IMR-90 (cell line): ENCODE measurements at regions not wholly inside any gene's neighbourhood (a gene's known extent, or its start where the extent isn't known, plus 50 kb on each side); places are given as distances from the start of the nearest gene placed in this dataset.

Source experiments
- ATAC-seq: fragments of 200-7000 bp; cut with Tn5 transposase; 2 replicates; pipeline ENCODE4 v1.9.1; 2020; ENCODE audit warnings: low read depth, mild to moderate bottlenecking, moderate library complexity
- BruUV-seq: library from RNA; stranded (reverse); fragments of 400-500 nt; replicated peaks from 2 replicates; lab custom pipeline; 2021; lab: Mats Ljungman, UMichigan
- CTCF ChIA-PET: fragments of 300-600 bp; formaldehyde crosslinking; extraction: SDS; loops from one replicate; lab custom pipeline; 2021; ENCODE audit warnings: antibody characterized with exemption; lab: Yijun Ruan, JAX
- POLR2A ChIA-PET: fragments of 300-600 bp; sonication (Branson Sonifier 250); formaldehyde crosslinking; loops from one replicate; lab custom pipeline; 2022; ENCODE audit warnings: antibody characterized with exemption; ENCODE audit not compliant: unreplicated experiment; lab: Charles Lee
- DNase-seq: peaks from one replicate; pipeline ENCODE4 v3.0.0; 2013
- H2AFZ ChIP-seq: replicated peaks from 2 replicates; pipeline ENCODE3; 2013; ENCODE audit warnings: low read length, mild to moderate bottlenecking; ENCODE audit not compliant: poor library complexity
- H2AK5ac ChIP-seq: 2 replicates; pipeline ENCODE4 v1.6.1; 2013; ENCODE audit warnings: low read depth, low read length, inconsistent platforms
- H2AK9ac ChIP-seq: replicated peaks from 2 replicates; pipeline ENCODE3; 2013; ENCODE audit warnings: mild to moderate bottlenecking, low read depth, low read length, moderate library complexity; ENCODE audit not compliant: poor library complexity
- H2BK120ac ChIP-seq: 2 replicates; pipeline ENCODE4 v1.6.1; 2013; ENCODE audit warnings: low read depth, low read length, inconsistent platforms
- H2BK15ac ChIP-seq: 3 replicates; pipeline ENCODE4 v1.6.1; 2013; ENCODE audit warnings: low read depth, low read length, inconsistent platforms
- H2BK20ac ChIP-seq: 2 replicates; pipeline ENCODE4 v1.6.1; 2013; ENCODE audit warnings: low read depth, mild to moderate bottlenecking, inconsistent platforms, low read length, moderate library complexity
- H2BK5ac ChIP-seq: 2 replicates; pipeline ENCODE4 v1.6.1; 2013; ENCODE audit warnings: mild to moderate bottlenecking, low read depth, low read length, inconsistent platforms; ENCODE audit not compliant: poor library complexity, severe bottlenecking
- H3K14ac ChIP-seq: replicated peaks from 2 replicates; pipeline ENCODE4 v1.6.1; 2013; ENCODE audit warnings: low read depth, low read length, inconsistent platforms
- H3K18ac ChIP-seq: 2 replicates; pipeline ENCODE4 v1.6.1; 2013; ENCODE audit warnings: low read depth, low read length, control low read depth
- H3K23ac ChIP-seq: 2 replicates; pipeline ENCODE4 v1.6.1; 2013; ENCODE audit warnings: low read depth, low read length, inconsistent platforms
- H3K27ac ChIP-seq: 2 replicates; pipeline ENCODE4 v1.5.1; 2013; ENCODE audit warnings: mild to moderate bottlenecking, control low read depth, low read length; ENCODE audit not compliant: insufficient read depth
- H3K27me3 ChIP-seq: 2 replicates; pipeline ENCODE4 v1.6.1; 2013; ENCODE audit warnings: low read length; ENCODE audit not compliant: control insufficient read depth, insufficient read depth
- H3K36me3 ChIP-seq: 2 replicates; pipeline ENCODE4 v1.6.1; 2013; ENCODE audit warnings: low read length, mixed read lengths; ENCODE audit not compliant: control insufficient read depth, insufficient read depth
- H3K4ac ChIP-seq: 2 replicates; pipeline ENCODE4 v1.6.1; 2013; ENCODE audit warnings: low read depth, low read length, inconsistent platforms
- H3K4me1 ChIP-seq: 2 replicates; pipeline ENCODE4 v1.6.1; 2013; ENCODE audit warnings: low read length, mixed read lengths; ENCODE audit not compliant: control insufficient read depth, insufficient read depth
- H3K4me2 ChIP-seq: 2 replicates; pipeline ENCODE4 v1.6.1; 2013; ENCODE audit warnings: low read depth, mild to moderate bottlenecking, control low read depth, low read length, moderate library complexity
- H3K4me3 ChIP-seq: 2 replicates; pipeline ENCODE4 v1.5.1; 2013; ENCODE audit warnings: low read depth, mild to moderate bottlenecking, control low read depth, low read length, moderate library complexity; ENCODE audit not compliant: insufficient read depth
- H3K56ac ChIP-seq: 2 replicates; pipeline ENCODE4 v1.6.1; 2013; ENCODE audit warnings: low read length, inconsistent platforms; ENCODE audit not compliant: insufficient read depth; ENCODE audit errors: extremely low read depth
- H3K79me1 ChIP-seq, 2 experiments: 2 replicates each; pipeline ENCODE4 v1.6.1; 2013; ENCODE audit warnings: low read length in 2 of 2, inconsistent platforms in 1 of 2, low read depth in 1 of 2
- H3K9ac ChIP-seq: 2 replicates; pipeline ENCODE4 v1.6.1; 2013; ENCODE audit warnings: low read depth, low read length, control low read depth
- H3K9me1 ChIP-seq: 2 replicates; pipeline ENCODE4 v1.6.1; 2013; ENCODE audit warnings: low read length, inconsistent platforms; ENCODE audit not compliant: insufficient read depth
- H3K9me3 ChIP-seq: 2 replicates; pipeline ENCODE4 v1.6.1; 2013; ENCODE audit warnings: low read length; ENCODE audit not compliant: control insufficient read depth, insufficient read depth
- H4K20me1 ChIP-seq: 2 replicates; pipeline ENCODE4 v1.6.1; 2013; ENCODE audit warnings: low read length, inconsistent platforms; ENCODE audit not compliant: insufficient read depth
- H4K5ac ChIP-seq: 2 replicates; pipeline ENCODE4 v1.6.1; 2013; ENCODE audit warnings: mild to moderate bottlenecking, low read depth, low read length, control low read depth
- H4K8ac ChIP-seq, 2 experiments: 2 replicates each; pipeline ENCODE4 v1.6.1; 2013; ENCODE audit warnings: low read depth in 2 of 2, low read length in 2 of 2, control low read depth in 1 of 2, inconsistent platforms in 1 of 2
- H4K91ac ChIP-seq: 2 replicates; pipeline ENCODE4 v1.6.1; 2013; ENCODE audit warnings: low read depth, low read length, inconsistent platforms; ENCODE audit not compliant: insufficient read depth
- CHD1 ChIP-seq: IDR thresholded peaks from 2 replicates; pipeline ENCODE4 v1.6.1; 2012; ENCODE audit warnings: low read depth, low read length, improper control_type of control experiment
- MAFK ChIP-seq: IDR thresholded peaks from 2 replicates; pipeline ENCODE4 v1.6.1; 2012; ENCODE audit warnings: low read depth, low read length, improper control_type of control experiment
- MXI1 ChIP-seq: IDR thresholded peaks from 2 replicates; pipeline ENCODE4 v1.6.1; 2012; ENCODE audit warnings: low read depth, mild to moderate bottlenecking, low read length, moderate library complexity, borderline replicate concordance
- RAD21 ChIP-seq: IDR thresholded peaks from 2 replicates; pipeline ENCODE4 v1.6.1; 2012; ENCODE audit warnings: low read length, improper control_type of control experiment
- WGBS, 2 experiments: methylation state at CpG; one replicate each; pipeline versions ENCODE4 v1.1.5 to v1.1.7; 2013; ENCODE audit warnings: missing lambda C conversion rate in 2 of 2; ENCODE audit not compliant: insufficient read length in 1 of 2; ENCODE audit errors: extremely low coverage in 2 of 2; 5-methylcytosine and 5-hydroxymethylcytosine counted together
- dilution Hi-C: fragments of 300-500 bp; cut with HindIII; formaldehyde crosslinking; loops from one replicate; pipeline ENCODE4 v1.14.3; 2018; ENCODE audit warnings: low sequenced_read_pairs; ENCODE audit not compliant: unreplicated experiment
- in situ Hi-C: fragments of 300-500 bp; cut with MboI; formaldehyde crosslinking; loops from 3 replicates; pipeline ENCODE4 v1.14.3; 2019; ENCODE audit warnings: low sequenced_read_pairs, inconsistent platforms, mixed read lengths
- intact Hi-C: fragments of 100-400 bp; cut with micrococcal nuclease; formaldehyde crosslinking; loops from 2 replicates; pipeline ENCODE4 v1.10.0; 2022

GRCh38 chr10:131745591-131745990 is 155.2 kb upstream of the PPP2R2D start:
- no peak overlapping the region for H3K4me2 ChIP-seq
- ChIA-PET POLR2A (no interaction called here), CTCF (no interaction called here)
- no peak overlapping the region for H2BK120ac ChIP-seq
- in situ Hi-C loops (no loop called here), intact Hi-C loops (no loop called here), dilution Hi-C loops (no loop called here)
- no peaks in the 10 kb centered on the region for H3K27me3 ChIP-seq
- no peak overlapping the region for H2AK5ac ChIP-seq
- H3K9me1 ChIP-seq = no peaks in the 10 kb centered on the region
- no peaks in the 10 kb centered on the region for H3K79me1 ChIP-seq
- no peak overlapping the region for H2AK9ac ChIP-seq
- DNase-seq (no peak), ATAC-seq (no peak)
- H3K27ac ChIP-seq = no peak overlapping the region
- H4K8ac ChIP-seq = no peak overlapping the region
- H2BK15ac ChIP-seq = no peak overlapping the region
- WGBS, 2 experiments = no CpG with 5 or more reads among the region's 12 CpGs
- H4K5ac ChIP-seq = no peak overlapping the region
- H3K23ac ChIP-seq = no peak overlapping the region
- no peak overlapping the region for H3K56ac ChIP-seq
- no peak overlapping the region for H4K91ac ChIP-seq
- H3K36me3 ChIP-seq = no peaks in the 10 kb centered on the region
- H3K9me3 ChIP-seq = peaks cover 59% of the 10 kb centered on the region
- TF ChIP-seq CHD1 (no peak), MXI1 (no peak), RAD21 (no peak), MAFK (no peak)
- H3K4me1 ChIP-seq = no peaks in the 10 kb centered on the region
- no peak overlapping the region for H3K4ac ChIP-seq
- H2BK20ac ChIP-seq = no peak overlapping the region
- no peak overlapping the region for H3K4me3 ChIP-seq
- no peak overlapping the region for H3K14ac ChIP-seq
- no peak overlapping the region for H3K18ac ChIP-seq
- H4K20me1 ChIP-seq = no peaks in the 10 kb centered on the region
- no TSS peak for BruUV-seq
- no peak overlapping the region for H2AFZ ChIP-seq
- no peak overlapping the region for H2BK5ac ChIP-seq
- H3K9ac ChIP-seq = no peak overlapping the region
